K562 (cell line): ENCODE measurements at regions not wholly inside any gene's neighbourhood (a gene's known extent, or its start where the extent isn't known, plus 50 kb on each side); places are given as distances from the start of the nearest gene placed in this dataset.

ENCODE experiments used
- CHD4 ChIP-seq: fragments of 200-600 bp; sonication (generic); IDR thresholded peaks from 3 replicates; pipeline ENCODE4 v1.6.1; 2012; ENCODE audit warnings: low read depth, mild to moderate bottlenecking, mixed read lengths, low read length, inconsistent platforms; ENCODE audit not compliant: insufficient read depth, insufficient replicate concordance, poor library complexity, severe bottlenecking
- EZH2 ChIP-seq: IDR thresholded peaks from 2 replicates; pipeline ENCODE4 v1.6.1; 2012; ENCODE audit warnings: low read depth, mild to moderate bottlenecking, inconsistent platforms, low read length, borderline replicate concordance
- MAX ChIP-seq: sonication (generic); formaldehyde crosslinking; IDR thresholded peaks from 2 replicates; pipeline ENCODE4 v1.9.0; 2022; ENCODE audit warnings: mild to moderate bottlenecking, missing genetic modification reagents
- MEF2A ChIP-seq: IDR thresholded peaks from 2 replicates; pipeline ENCODE4 v1.6.1; 2011; ENCODE audit warnings: low read depth, mild to moderate bottlenecking, low read length, moderate library complexity; ENCODE audit not compliant: control insufficient read depth
- NFYB ChIP-seq: IDR thresholded peaks from 2 replicates; pipeline ENCODE4 v1.6.1; 2011; ENCODE audit warnings: mild to moderate bottlenecking, moderate library complexity; ENCODE audit not compliant: insufficient read length; ENCODE audit errors: extremely low read depth
- PHB2 ChIP-seq: fragments of 450-650 bp; IDR thresholded peaks from 2 replicates; pipeline ENCODE4 v1.6.1; 2017; ENCODE audit warnings: low read depth
- POLR2A ChIP-seq: fragments of 450-650 bp; conservative IDR thresholded peaks from 2 replicates; pipeline ENCODE4 v1.6.1; 2016
- RUNX1 ChIP-seq: sonication (generic); IDR thresholded peaks from 2 replicates; pipeline ENCODE4 v1.6.1; 2016; ENCODE audit warnings: antibody characterized with exemption, low read depth
- SREBF2 ChIP-seq: sonication (generic); formaldehyde crosslinking; IDR thresholded peaks from 2 replicates; pipeline ENCODE4 v1.4.0; 2020; ENCODE audit warnings: mild to moderate bottlenecking, missing genetic modification reagents
- SUPT5H ChIP-seq: fragments of 450-650 bp; IDR thresholded peaks from 2 replicates; pipeline ENCODE4 v1.6.1; 2016
- TEAD2 ChIP-seq: fragments of 450-650 bp; IDR thresholded peaks from 2 replicates; pipeline ENCODE4 v1.6.1; 2016; ENCODE audit warnings: missing genetic modification characterization, control low read depth, missing compliant biosample characterization
- YY1 ChIP-seq, 3 experiments: IDR thresholded peaks; 2 replicates each; pipeline ENCODE4 v1.6.1; 2011; ENCODE audit warnings: low read length in 2 of 3, mild to moderate bottlenecking in 2 of 3, moderate library complexity in 2 of 3, borderline replicate concordance in 1 of 3, control low read depth in 1 of 3, low read depth in 1 of 3; ENCODE audit not compliant: insufficient read depth in 3 of 3, insufficient replicate concordance in 2 of 3, control insufficient read depth in 1 of 3, insufficient read length in 1 of 3; ENCODE audit errors: extremely low read depth in 1 of 3
- ZBTB43 ChIP-seq: sonication (generic); formaldehyde crosslinking; IDR thresholded peaks from 2 replicates; pipeline ENCODE4 v1.8.0; 2023; ENCODE audit warnings: mild to moderate bottlenecking, missing genetic modification reagents
- ZNF274 ChIP-seq: IDR thresholded peaks from 2 replicates; pipeline ENCODE4 v1.6.1; 2011; ENCODE audit warnings: low read depth, mild to moderate bottlenecking, low read length, moderate library complexity, borderline replicate concordance

- TF ChIP-seq MEF2A: no peak
- TF ChIP-seq PHB2: no peak
- TF ChIP-seq MAX (CRISPR knock-in tag): no peak
- no peak for TF ChIP-seq ZNF274
- no peak for TF ChIP-seq CHD4
- TF ChIP-seq RUNX1: no peak
- TF ChIP-seq POLR2A: no peak
- no peak for TF ChIP-seq SUPT5H
- TF ChIP-seq ZBTB43 (CRISPR knock-in tag): no peak
- no peak for TF ChIP-seq SREBF2 (CRISPR knock-in tag)
- TF ChIP-seq TEAD2: no peak
- no peak for TF ChIP-seq YY1 (IDR thresholded peaks at IDR 0.05; ENCODE audit: borderline replicate concordance in 1 of 3, control insufficient read depth in 1 of 3, extremely low read depth in 1 of 3, insufficient read depth in 3 of 3, insufficient read length in 1 of 3, insufficient replicate concordance in 2 of 3, low read depth in 1 of 3, low read length in 2 of 3)
- no peak for TF ChIP-seq EZH2
- TF ChIP-seq NFYB: no peak
These were observed 107.2 kb downstream of the DUSP6 start for GRCh38 chr12:89245090-89245489.
